22Rv1 (cell line): ENCODE measurements at regions not wholly inside any gene's neighbourhood (a gene's known extent, or its start where the extent isn't known, plus 50 kb on each side); places are given as distances from the start of the nearest gene placed in this dataset.

Experiments
- CTCF ChIP-seq: fragments of 450-650 bp; IDR thresholded peaks from 2 replicates; pipeline ENCODE4 v1.5.1; 2017; ENCODE audit warnings: mild to moderate bottlenecking
- ZFX ChIP-seq: fragments of 450-650 bp; IDR thresholded peaks from 2 replicates; pipeline ENCODE4 v1.6.1; 2017; ENCODE audit warnings: antibody characterized with exemption, borderline replicate concordance

DNA sequence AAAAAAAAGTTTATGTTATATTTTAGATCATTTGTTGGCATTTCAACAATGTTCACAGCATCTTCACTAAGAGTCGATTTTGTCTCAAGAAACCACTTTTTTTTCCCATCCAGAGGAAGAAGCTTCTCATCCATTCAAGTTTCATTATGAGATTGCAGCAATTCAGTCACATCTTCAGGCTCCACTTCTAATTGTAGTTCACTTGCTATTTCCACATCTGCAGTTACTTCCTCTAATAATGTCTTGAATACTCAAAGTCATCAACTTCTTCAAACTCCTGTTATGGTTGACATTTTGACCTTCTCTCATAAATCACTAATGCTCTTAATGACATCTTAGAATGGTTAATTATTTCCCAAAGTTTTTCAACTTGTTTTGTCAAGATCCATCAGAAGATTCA, 61.3 kb upstream of the CHORDC1 start:
- no peak for TF ChIP-seq CTCF
- no peak for TF ChIP-seq ZFX
